Panc1 (cell line): ENCODE measurements at regions not wholly inside any gene's neighbourhood (a gene's known extent, or its start where the extent isn't known, plus 50 kb on each side); places are given as distances from the start of the nearest gene placed in this dataset.

Source experiments
- ATAC-seq: fragments of 200-7000 bp; cut with Tn5 transposase; 2 replicates; pipeline ENCODE4 v1.9.1; 2020; ENCODE audit warnings: mild to moderate bottlenecking, moderate library complexity
- BruUV-seq: library from RNA; stranded (reverse); fragments of 400-500 nt; replicated peaks from 2 replicates; lab custom pipeline; 2021; lab: Mats Ljungman, UMichigan
- CTCF ChIA-PET: fragments of 300-600 bp; sonication (Branson Sonifier 250); formaldehyde crosslinking; loops from one replicate; lab custom pipeline; 2022; ENCODE audit warnings: antibody characterized with exemption; lab: Charles Lee
- POLR2A ChIA-PET: fragments of 300-600 bp; sonication (Branson Sonifier 250); formaldehyde crosslinking; loops from one replicate; lab custom pipeline; 2022; ENCODE audit warnings: antibody characterized with exemption; lab: Charles Lee
- DNase-seq: peaks from one replicate; pipeline ENCODE4 v3.0.0-alpha.2; 2010; ENCODE audit warnings: low read depth, low spot score
- H3K27ac ChIP-seq: 2 replicates; pipeline ENCODE4 v1.5.1; 2011; ENCODE audit warnings: mild to moderate bottlenecking, low read length, inconsistent platforms
- H3K27me3 ChIP-seq: fragments of 200-500 bp; sonication (Bioruptor generic); 2 replicates; pipeline ENCODE4 v1.6.0; 2014; ENCODE audit warnings: low read length, inconsistent platforms; ENCODE audit not compliant: control insufficient read depth, insufficient read depth
- H3K36me3 ChIP-seq: fragments of 200-500 bp; sonication (Bioruptor generic); 2 replicates; pipeline ENCODE4 v1.5.1; 2014; ENCODE audit warnings: inconsistent platforms, mild to moderate bottlenecking, low read length, moderate library complexity; ENCODE audit not compliant: control insufficient read depth, insufficient read depth
- H3K4me1 ChIP-seq: 2 replicates; pipeline ENCODE4 v1.5.1; 2011; ENCODE audit warnings: inconsistent platforms, mild to moderate bottlenecking, low read length, moderate library complexity; ENCODE audit not compliant: control insufficient read depth, insufficient read depth
- H3K4me3 ChIP-seq, 2 experiments: 2 replicates each; pipeline ENCODE4 v1.5.1; 2011 to 2012; ENCODE audit warnings: low read depth in 2 of 2, low read length in 2 of 2, mild to moderate bottlenecking in 2 of 2, inconsistent platforms in 1 of 2, moderate library complexity in 1 of 2
- H3K9me3 ChIP-seq: fragments of 200-500 bp; sonication (Bioruptor generic); 2 replicates; pipeline ENCODE4 v1.5.1; 2014; ENCODE audit warnings: low read depth, mild to moderate bottlenecking, inconsistent platforms, low read length, moderate library complexity; ENCODE audit not compliant: control insufficient read depth, insufficient read depth
- POLR2AphosphoS5 ChIP-seq: IDR thresholded peaks from 2 replicates; pipeline ENCODE4 v1.6.1; 2012; ENCODE audit warnings: mild to moderate bottlenecking, low read depth, low read length, moderate library complexity
- SIN3A ChIP-seq: IDR thresholded peaks from 2 replicates; pipeline ENCODE4 v1.6.1; 2012; ENCODE audit warnings: low read depth, mild to moderate bottlenecking, low read length, moderate library complexity, borderline replicate concordance; ENCODE audit not compliant: insufficient read depth
- TCF7L2 ChIP-seq: IDR thresholded peaks from 2 replicates; pipeline ENCODE4 v1.6.1; 2011; ENCODE audit warnings: mild to moderate bottlenecking, low read depth, low read length, inconsistent platforms
- in situ Hi-C: cut with HindIII; loops from 2 replicates; pipeline ENCODE4 v1.10.0; 2016; ENCODE audit warnings: low sequenced_read_pairs, low pct_unique_long_range_greater_than_20kb
- intact Hi-C: fragments of 100-400 bp; cut with micrococcal nuclease; formaldehyde crosslinking; loops from one replicate; pipeline ENCODE4 v1.10.0; 2022; ENCODE audit not compliant: unreplicated experiment
- TF ChIP-seq, protein P1 (sequence below): fragments of 450-650 bp; IDR thresholded peaks from 2 replicates; pipeline ENCODE4 v1.5.1; 2017; ENCODE audit warnings: mild to moderate bottlenecking
- TF ChIP-seq, protein P2 (sequence below), 2 experiments: IDR thresholded peaks; 2 replicates each; pipeline ENCODE4 v1.6.1; 2011 to 2012; ENCODE audit warnings: low read depth in 2 of 2, control low read depth in 1 of 2, low read length in 1 of 2, mild to moderate bottlenecking in 1 of 2, moderate library complexity in 1 of 2; ENCODE audit not compliant: insufficient read depth in 1 of 2

DNA sequence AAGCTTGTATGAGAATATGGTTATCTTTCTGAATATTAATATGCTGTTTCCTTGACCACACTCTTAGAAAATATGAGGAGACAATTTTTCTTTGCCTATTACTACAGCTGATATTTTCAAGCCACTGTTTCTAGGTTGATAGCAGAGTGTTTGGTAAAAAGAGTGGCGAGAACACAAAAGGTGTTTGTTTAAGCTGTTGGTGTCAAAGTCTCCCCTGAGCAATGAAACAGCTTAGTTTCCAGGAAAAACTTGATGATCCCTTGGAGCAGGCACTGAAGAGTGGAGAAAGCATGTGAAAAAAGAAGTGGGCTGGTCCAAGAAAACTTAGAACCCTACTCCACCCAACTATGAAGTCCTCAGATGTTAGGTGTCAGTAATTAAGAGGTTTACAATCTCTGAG, 182.7 kb downstream of the TFAP2B start:
- ATAC-seq, result no peak

DNA sequence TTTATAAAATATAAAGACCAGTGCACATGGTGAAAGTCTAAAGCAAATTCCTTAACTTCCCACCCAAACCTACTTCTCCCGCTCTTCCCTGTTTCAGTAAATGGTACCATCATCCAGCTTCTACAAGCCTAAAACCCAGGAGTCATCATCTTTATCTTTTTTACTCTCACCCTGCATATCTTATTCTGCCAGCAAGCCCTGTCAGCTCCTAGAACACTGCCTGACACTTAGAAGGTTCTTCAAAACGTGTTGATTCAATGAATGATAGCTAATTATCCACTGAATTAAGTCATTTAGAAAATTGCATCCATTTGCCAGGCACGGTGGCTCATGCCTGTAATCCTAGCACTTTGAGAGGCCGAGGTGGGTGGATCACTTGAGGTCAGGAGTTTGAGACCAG, 185.7 kb downstream of the TFAP2B start:
- BruUV-seq, result no TSS peak
- Histone ChIP-seq H3K36me3 (no peaks in the 10 kb centered on the region), H3K9me3 (no peaks in the 10 kb centered on the region), H3K4me1 (no peaks in the 10 kb centered on the region), H3K4me3 (no peak overlapping the region), H3K27me3 (no peaks in the 10 kb centered on the region), H3K27ac (no peak overlapping the region)
- DNase-seq (no peak), ATAC-seq (no peak)
- ChIA-PET CTCF (no interaction called here), POLR2A (no interaction called here)
- in situ Hi-C loops (no loop called here), intact Hi-C loops (no loop called here)
- TF ChIP-seq SIN3A (no peak), POLR2AphosphoS5 (no peak), TCF7L2 (no peak)
- TF ChIP-seq, protein P1, sequence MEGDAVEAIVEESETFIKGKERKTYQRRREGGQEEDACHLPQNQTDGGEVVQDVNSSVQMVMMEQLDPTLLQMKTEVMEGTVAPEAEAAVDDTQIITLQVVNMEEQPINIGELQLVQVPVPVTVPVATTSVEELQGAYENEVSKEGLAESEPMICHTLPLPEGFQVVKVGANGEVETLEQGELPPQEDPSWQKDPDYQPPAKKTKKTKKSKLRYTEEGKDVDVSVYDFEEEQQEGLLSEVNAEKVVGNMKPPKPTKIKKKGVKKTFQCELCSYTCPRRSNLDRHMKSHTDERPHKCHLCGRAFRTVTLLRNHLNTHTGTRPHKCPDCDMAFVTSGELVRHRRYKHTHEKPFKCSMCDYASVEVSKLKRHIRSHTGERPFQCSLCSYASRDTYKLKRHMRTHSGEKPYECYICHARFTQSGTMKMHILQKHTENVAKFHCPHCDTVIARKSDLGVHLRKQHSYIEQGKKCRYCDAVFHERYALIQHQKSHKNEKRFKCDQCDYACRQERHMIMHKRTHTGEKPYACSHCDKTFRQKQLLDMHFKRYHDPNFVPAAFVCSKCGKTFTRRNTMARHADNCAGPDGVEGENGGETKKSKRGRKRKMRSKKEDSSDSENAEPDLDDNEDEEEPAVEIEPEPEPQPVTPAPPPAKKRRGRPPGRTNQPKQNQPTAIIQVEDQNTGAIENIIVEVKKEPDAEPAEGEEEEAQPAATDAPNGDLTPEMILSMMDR, result no peak
- TF ChIP-seq, protein P2, sequence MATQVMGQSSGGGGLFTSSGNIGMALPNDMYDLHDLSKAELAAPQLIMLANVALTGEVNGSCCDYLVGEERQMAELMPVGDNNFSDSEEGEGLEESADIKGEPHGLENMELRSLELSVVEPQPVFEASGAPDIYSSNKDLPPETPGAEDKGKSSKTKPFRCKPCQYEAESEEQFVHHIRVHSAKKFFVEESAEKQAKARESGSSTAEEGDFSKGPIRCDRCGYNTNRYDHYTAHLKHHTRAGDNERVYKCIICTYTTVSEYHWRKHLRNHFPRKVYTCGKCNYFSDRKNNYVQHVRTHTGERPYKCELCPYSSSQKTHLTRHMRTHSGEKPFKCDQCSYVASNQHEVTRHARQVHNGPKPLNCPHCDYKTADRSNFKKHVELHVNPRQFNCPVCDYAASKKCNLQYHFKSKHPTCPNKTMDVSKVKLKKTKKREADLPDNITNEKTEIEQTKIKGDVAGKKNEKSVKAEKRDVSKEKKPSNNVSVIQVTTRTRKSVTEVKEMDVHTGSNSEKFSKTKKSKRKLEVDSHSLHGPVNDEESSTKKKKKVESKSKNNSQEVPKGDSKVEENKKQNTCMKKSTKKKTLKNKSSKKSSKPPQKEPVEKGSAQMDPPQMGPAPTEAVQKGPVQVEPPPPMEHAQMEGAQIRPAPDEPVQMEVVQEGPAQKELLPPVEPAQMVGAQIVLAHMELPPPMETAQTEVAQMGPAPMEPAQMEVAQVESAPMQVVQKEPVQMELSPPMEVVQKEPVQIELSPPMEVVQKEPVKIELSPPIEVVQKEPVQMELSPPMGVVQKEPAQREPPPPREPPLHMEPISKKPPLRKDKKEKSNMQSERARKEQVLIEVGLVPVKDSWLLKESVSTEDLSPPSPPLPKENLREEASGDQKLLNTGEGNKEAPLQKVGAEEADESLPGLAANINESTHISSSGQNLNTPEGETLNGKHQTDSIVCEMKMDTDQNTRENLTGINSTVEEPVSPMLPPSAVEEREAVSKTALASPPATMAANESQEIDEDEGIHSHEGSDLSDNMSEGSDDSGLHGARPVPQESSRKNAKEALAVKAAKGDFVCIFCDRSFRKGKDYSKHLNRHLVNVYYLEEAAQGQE (IDR thresholded peaks at IDR 0.05; ENCODE audit: insufficient read depth in 1 of 2, low read depth in 2 of 2, low read length in 1 of 2), result no peak

More for the DNA sequence above, 182.7 kb downstream of the TFAP2B start:
- intact Hi-C loops (no loop called here), in situ Hi-C loops (no loop called here)
- TF ChIP-seq TCF7L2, result no peak
- TF ChIP-seq SIN3A, result no peak
- TF ChIP-seq, protein P2 (IDR thresholded peaks at IDR 0.05; ENCODE audit: insufficient read depth in 1 of 2, low read depth in 2 of 2, low read length in 1 of 2), result no peak
- TF ChIP-seq, protein P1, result no peak
- TF ChIP-seq POLR2AphosphoS5, result no peak
- Histone ChIP-seq H3K4me3 (no peak overlapping the region), H3K4me1 (no peaks in the 10 kb centered on the region), H3K36me3 (no peaks in the 10 kb centered on the region), H3K27me3 (no peaks in the 10 kb centered on the region), H3K9me3 (no peaks in the 10 kb centered on the region), H3K27ac (no peak overlapping the region)
- ChIA-PET CTCF (no interaction called here), POLR2A (no interaction called here)
- BruUV-seq, result no TSS peak
- DNase-seq, result no peak
